Neuron (in vitro differentiated cells): ENCODE measurements at regions not wholly inside any gene's neighbourhood (a gene's known extent, or its start where the extent isn't known, plus 50 kb on each side); places are given as distances from the start of the nearest gene placed in this dataset.

Experiments used
- H2AFZ ChIP-seq: one replicate; pipeline ENCODE4 v1.6.1; 2013; ENCODE audit warnings: low read depth, mild to moderate bottlenecking, inconsistent platforms, low read length, moderate library complexity
- H3K27me3 ChIP-seq: one replicate; pipeline ENCODE4 v1.6.1; 2013; ENCODE audit warnings: low read length; ENCODE audit not compliant: insufficient read depth
- H3K36me3 ChIP-seq: one replicate; pipeline ENCODE4 v1.6.1; 2013; ENCODE audit warnings: low read length; ENCODE audit not compliant: insufficient read depth
- H3K4me1 ChIP-seq: one replicate; pipeline ENCODE4 v1.6.1; 2013; ENCODE audit warnings: low read length; ENCODE audit not compliant: insufficient read depth
- H3K4me3 ChIP-seq: 2 replicates; pipeline ENCODE4 v1.5.1; 2013; ENCODE audit warnings: mild to moderate bottlenecking, low read length, moderate library complexity
- H3K9me3 ChIP-seq: one replicate; pipeline ENCODE4 v1.6.1; 2013; ENCODE audit warnings: low read length

- Histone ChIP-seq H3K4me1 (no peaks in the 10 kb centered on the region), H3K9me3 (peaks cover 6% of the 10 kb centered on the region), H3K27me3 (peaks cover 4% of the 10 kb centered on the region), H3K4me3 (no peak overlapping the region), H3K36me3 (no peaks in the 10 kb centered on the region), H2AFZ (no peak overlapping the region)
Observed at GRCh38 chr20:51299413-51299812, 243.1 kb downstream of the NFATC2 start.

GRCh38 chr20:51298141-51298749, 244.3 kb downstream of the NFATC2 start:
- peaks cover 3% of the 10 kb centered on the region for H3K9me3 ChIP-seq
- H3K27me3 ChIP-seq: peaks cover 5% of the 10 kb centered on the region
- no peak overlapping the region for H3K4me3 ChIP-seq

GRCh38 chr20:51287628-51288413, 254.7 kb downstream of the NFATC2 start:
- no peaks in the 10 kb centered on the region for H3K27me3 ChIP-seq
- peaks cover 8% of the 10 kb centered on the region for H3K4me1 ChIP-seq
- no peak overlapping the region for H2AFZ ChIP-seq
- H3K9me3 ChIP-seq: no peaks in the 10 kb centered on the region
- no peaks in the 10 kb centered on the region for H3K36me3 ChIP-seq
- H3K4me3 ChIP-seq: no peak overlapping the region

More at GRCh38 chr20:51298141-51298749, 244.3 kb downstream of the NFATC2 start:
- no peaks in the 10 kb centered on the region for H3K4me1 ChIP-seq
- H3K36me3 ChIP-seq: no peaks in the 10 kb centered on the region
- H2AFZ ChIP-seq: no peak overlapping the region

- Histone ChIP-seq H3K36me3 (no peaks in the 10 kb centered on the region), H3K27me3 (no peaks in the 10 kb centered on the region)
Observed at GRCh38 chr20:51286758-51287157, 255.8 kb downstream of the NFATC2 start.

GRCh38 chr20:51285684-51286083, 256.8 kb downstream of the NFATC2 start:
- no peak overlapping the region for H2AFZ ChIP-seq
- peaks cover 8% of the 10 kb centered on the region for H3K4me1 ChIP-seq
- no peaks in the 10 kb centered on the region for H3K27me3 ChIP-seq
- H3K4me3 ChIP-seq: no peak overlapping the region
- H3K36me3 ChIP-seq: no peaks in the 10 kb centered on the region
- H3K9me3 ChIP-seq: no peaks in the 10 kb centered on the region

More at GRCh38 chr20:51286758-51287157, 255.8 kb downstream of the NFATC2 start:
- Histone ChIP-seq H3K4me3 (no peak overlapping the region), H2AFZ (no peak overlapping the region), H3K9me3 (no peaks in the 10 kb centered on the region), H3K4me1 (peaks cover 8% of the 10 kb centered on the region)

- H3K27me3 ChIP-seq: peaks cover 2% of the 10 kb centered on the region
- H3K36me3 ChIP-seq: no peaks in the 10 kb centered on the region
- H2AFZ ChIP-seq: no peak overlapping the region
- peaks cover 8% of the 10 kb centered on the region for H3K4me1 ChIP-seq
- no peak overlapping the region for H3K4me3 ChIP-seq
- H3K9me3 ChIP-seq: no peaks in the 10 kb centered on the region
Observed at GRCh38 chr20:51284871-51285270, 257.6 kb downstream of the NFATC2 start.

GRCh38 chr20:51284176-51284575, 258.3 kb downstream of the NFATC2 start:
- Histone ChIP-seq H3K9me3 (peaks cover 1% of the 10 kb centered on the region), H3K36me3 (no peaks in the 10 kb centered on the region), H2AFZ (no peak overlapping the region), H3K27me3 (peaks cover 2% of the 10 kb centered on the region), H3K4me1 (peaks cover 8% of the 10 kb centered on the region), H3K4me3 (no peak overlapping the region)

GRCh38 chr20:51281521-51281920, 258.6 kb upstream of the KCNG1 start:
- H3K4me1 ChIP-seq: peaks cover 8% of the 10 kb centered on the region
- no peak overlapping the region for H3K4me3 ChIP-seq
- peaks cover 1% of the 10 kb centered on the region for H3K9me3 ChIP-seq
- no peak overlapping the region for H2AFZ ChIP-seq
- peaks cover 2% of the 10 kb centered on the region for H3K27me3 ChIP-seq
- H3K36me3 ChIP-seq: no peaks in the 10 kb centered on the region

- no peak overlapping the region for H3K4me3 ChIP-seq
- H2AFZ ChIP-seq: no peak overlapping the region
- peaks cover 1% of the 10 kb centered on the region for H3K9me3 ChIP-seq
- peaks cover 2% of the 10 kb centered on the region for H3K27me3 ChIP-seq
- peaks cover 4% of the 10 kb centered on the region for H3K4me1 ChIP-seq
- H3K36me3 ChIP-seq: no peaks in the 10 kb centered on the region
Observed at GRCh38 chr20:51280047-51280446, 257.1 kb upstream of the KCNG1 start.

- peaks cover 2% of the 10 kb centered on the region for H3K27me3 ChIP-seq
- peaks cover 1% of the 10 kb centered on the region for H3K9me3 ChIP-seq
- H3K4me3 ChIP-seq: no peak overlapping the region
- no peaks in the 10 kb centered on the region for H3K36me3 ChIP-seq
- no peak overlapping the region for H2AFZ ChIP-seq
- H3K4me1 ChIP-seq: no peaks in the 10 kb centered on the region
Observed at GRCh38 chr20:51277961-51278360, 255.1 kb upstream of the KCNG1 start.

- no peaks in the 10 kb centered on the region for H3K4me1 ChIP-seq
- H2AFZ ChIP-seq: no peak overlapping the region
- peaks cover 1% of the 10 kb centered on the region for H3K9me3 ChIP-seq
- peaks cover 2% of the 10 kb centered on the region for H3K27me3 ChIP-seq
- no peak overlapping the region for H3K4me3 ChIP-seq
- H3K36me3 ChIP-seq: no peaks in the 10 kb centered on the region
Observed at GRCh38 chr20:51276296-51276695, 253.4 kb upstream of the KCNG1 start.

GRCh38 chr20:51275826-51276225, 252.9 kb upstream of the KCNG1 start:
- H3K9me3 ChIP-seq: peaks cover 1% of the 10 kb centered on the region
- H2AFZ ChIP-seq: no peak overlapping the region
- no peaks in the 10 kb centered on the region for H3K4me1 ChIP-seq
- H3K36me3 ChIP-seq: no peaks in the 10 kb centered on the region
- no peak overlapping the region for H3K4me3 ChIP-seq
- peaks cover 2% of the 10 kb centered on the region for H3K27me3 ChIP-seq

- peaks cover 1% of the 10 kb centered on the region for H3K9me3 ChIP-seq
- H3K4me1 ChIP-seq: no peaks in the 10 kb centered on the region
- H2AFZ ChIP-seq: no peak overlapping the region
- H3K27me3 ChIP-seq: peaks cover 2% of the 10 kb centered on the region
- no peak overlapping the region for H3K4me3 ChIP-seq
- no peaks in the 10 kb centered on the region for H3K36me3 ChIP-seq
Observed at GRCh38 chr20:51275181-51275580, 252.3 kb upstream of the KCNG1 start.
